ENCODE measurements at regions not wholly inside any gene's neighbourhood (a gene's known extent, or its start where the extent isn't known, plus 50 kb on each side); places are given as distances from the start of the nearest gene placed in this dataset.

DNA sequence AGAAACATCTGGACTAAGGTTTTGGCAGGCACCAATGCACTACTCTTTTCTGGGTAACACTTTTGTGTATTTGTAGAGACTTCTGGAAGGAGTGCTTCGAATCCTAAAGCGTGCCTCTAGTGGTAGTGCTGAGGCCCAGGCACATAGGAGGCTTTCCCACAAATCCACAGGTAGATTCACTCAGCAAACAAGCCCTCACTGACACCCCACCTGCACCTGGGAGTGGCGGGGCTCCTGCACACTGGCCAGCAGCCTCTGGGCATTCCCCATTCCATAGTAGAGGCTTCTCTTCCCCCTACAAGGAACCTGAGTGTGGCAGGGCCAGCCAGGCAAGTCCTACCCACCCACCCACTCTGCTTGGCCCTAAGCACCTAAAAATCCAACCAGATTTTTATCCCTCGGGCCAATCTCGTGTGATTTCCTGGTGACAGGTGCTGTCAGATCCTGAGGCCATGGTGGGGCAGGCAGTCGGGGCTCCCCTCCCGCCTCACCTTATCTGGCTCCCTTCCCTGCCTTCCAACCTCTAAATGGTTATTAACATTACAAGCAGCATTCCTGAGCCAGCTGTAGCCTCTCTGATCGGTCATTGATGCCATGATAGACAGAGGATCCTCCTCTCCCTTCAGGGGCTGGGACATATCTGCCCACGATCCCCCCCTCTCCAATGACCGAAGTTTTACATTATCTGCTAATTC lies 82.4 kb downstream of the SLC2A10 start:
- no peak for DNase-seq (ENCODE audit: low spot score in 2 of 2)
- H3K27me3 ChIP-seq = peaks cover 24% of the 10 kb centered on the region
- H3K9me3 ChIP-seq = no peaks in the 10 kb centered on the region
- no peaks in the 10 kb centered on the region for H3K4me1 ChIP-seq
- H3K36me3 ChIP-seq = no peaks in the 10 kb centered on the region
- H3K27ac ChIP-seq = no peak overlapping the region
- no peak overlapping the region for H3K4me3 ChIP-seq
- 60% methylated on average over 10 of the region's 10 CpGs for WGBS
- no peak for TF ChIP-seq EP300 (IDR thresholded peaks at IDR 0.05)
- no peak for TF ChIP-seq POLR2AphosphoS5 (IDR thresholded peaks at IDR 0.05)
- TF ChIP-seq POLR2A (IDR thresholded peaks at IDR 0.05) = no peak
- TF ChIP-seq CTCF (IDR thresholded peaks at IDR 0.05) = no peak

- TF ChIP-seq CTCF (IDR thresholded peaks at IDR 0.05) (no peak), EP300 (IDR thresholded peaks at IDR 0.05) (no peak), POLR2A (IDR thresholded peaks at IDR 0.05) (no peak), POLR2AphosphoS5 (IDR thresholded peaks at IDR 0.05) (no peak)
- 63% methylated on average over 5 of the region's 5 CpGs for WGBS
- H3K27ac ChIP-seq = no peak overlapping the region
- no peak overlapping the region for H3K4me3 ChIP-seq
- DNase-seq (ENCODE audit: low spot score in 2 of 2) = no peak
- H3K36me3 ChIP-seq = no peaks in the 10 kb centered on the region
- no peaks in the 10 kb centered on the region for H3K4me1 ChIP-seq
- H3K9me3 ChIP-seq = no peaks in the 10 kb centered on the region
- peaks cover 38% of the 10 kb centered on the region for H3K27me3 ChIP-seq
Measured at GRCh38 chr20:46797206-46797605, 87.8 kb downstream of the SLC2A10 start.

- Histone ChIP-seq H3K9me3 (no peaks in the 10 kb centered on the region), H3K4me3 (no peak overlapping the region), H3K27me3 (peaks cover 37% of the 10 kb centered on the region), H3K4me1 (no peaks in the 10 kb centered on the region), H3K27ac (no peak overlapping the region), H3K36me3 (no peaks in the 10 kb centered on the region)
- DNase-seq (ENCODE audit: low spot score in 2 of 2) = no peak
- 70% methylated on average over 6 of the region's 6 CpGs for WGBS
- TF ChIP-seq EP300 (IDR thresholded peaks at IDR 0.05) (no peak), POLR2A (IDR thresholded peaks at IDR 0.05) (no peak), POLR2AphosphoS5 (IDR thresholded peaks at IDR 0.05) (no peak), CTCF (IDR thresholded peaks at IDR 0.05) (no peak)
Measured at GRCh38 chr20:46798430-46798829, 89.0 kb downstream of the SLC2A10 start.

- no peaks in the 10 kb centered on the region for H3K36me3 ChIP-seq
- TF ChIP-seq POLR2A (IDR thresholded peaks at IDR 0.05) (no peak), POLR2AphosphoS5 (IDR thresholded peaks at IDR 0.05) (no peak), CTCF (IDR thresholded peaks at IDR 0.05) (no peak)
- no peaks in the 10 kb centered on the region for H3K9me3 ChIP-seq
- DNase-seq (ENCODE audit: low spot score in 2 of 2) = peak; percentile 13 to 35
- no peaks in the 10 kb centered on the region for H3K4me1 ChIP-seq
- WGBS = 57% methylated on average over 7 of the region's 7 CpGs
- peaks cover 26% of the 10 kb centered on the region for H3K27me3 ChIP-seq
- H3K4me3 ChIP-seq = no peak overlapping the region
- H3K27ac ChIP-seq = no peak overlapping the region
Measured at GRCh38 chr20:46799781-46800408, 90.4 kb downstream of the SLC2A10 start.

DNA sequence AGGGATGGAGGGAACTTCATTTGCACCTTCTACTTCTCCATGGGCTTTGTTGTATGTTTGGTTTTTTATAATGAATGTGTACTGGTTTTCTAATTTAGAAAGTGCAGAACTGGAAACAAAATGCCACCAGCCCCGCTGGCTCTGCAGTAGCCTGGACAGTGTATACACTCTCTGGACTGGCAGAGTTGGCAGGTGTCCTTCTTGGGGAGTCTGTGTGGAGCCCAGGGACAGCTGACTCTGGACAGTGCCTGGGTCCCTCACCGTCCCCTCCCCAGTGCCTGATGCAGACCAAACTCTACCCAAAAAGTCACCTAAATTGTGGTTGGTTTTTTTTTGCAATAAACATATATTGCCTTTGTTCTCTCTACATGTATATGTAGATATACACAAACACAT lies 91.0 kb downstream of the SLC2A10 start:
- no peaks in the 10 kb centered on the region for H3K9me3 ChIP-seq
- TF ChIP-seq POLR2A (IDR thresholded peaks at IDR 0.05) (no peak), POLR2AphosphoS5 (IDR thresholded peaks at IDR 0.05) (no peak), CTCF (IDR thresholded peaks at IDR 0.05) (no peak), EP300 (IDR thresholded peaks at IDR 0.05) (no peak)
- H3K4me1 ChIP-seq = no peaks in the 10 kb centered on the region
- WGBS = 91% methylated on average over 2 of the region's 2 CpGs
- H3K27ac ChIP-seq = no peak overlapping the region
- no peaks in the 10 kb centered on the region for H3K36me3 ChIP-seq
- no peak for DNase-seq (ENCODE audit: low spot score in 2 of 2)
- peaks cover 23% of the 10 kb centered on the region for H3K27me3 ChIP-seq
- H3K4me3 ChIP-seq = no peak overlapping the region

All from suprapubic skin (tissue), 4 donors.